NCI-H146 (cell line): ENCODE measurements at regions not wholly inside any gene's neighbourhood (a gene's known extent, or its start where the extent isn't known, plus 50 kb on each side); places are given as distances from the start of the nearest gene placed in this dataset.

Experiments used
- DNase-seq: peaks from one replicate; lab custom pipeline; 2025; lab: John Stamatoyannopoulos, UW

DNA sequence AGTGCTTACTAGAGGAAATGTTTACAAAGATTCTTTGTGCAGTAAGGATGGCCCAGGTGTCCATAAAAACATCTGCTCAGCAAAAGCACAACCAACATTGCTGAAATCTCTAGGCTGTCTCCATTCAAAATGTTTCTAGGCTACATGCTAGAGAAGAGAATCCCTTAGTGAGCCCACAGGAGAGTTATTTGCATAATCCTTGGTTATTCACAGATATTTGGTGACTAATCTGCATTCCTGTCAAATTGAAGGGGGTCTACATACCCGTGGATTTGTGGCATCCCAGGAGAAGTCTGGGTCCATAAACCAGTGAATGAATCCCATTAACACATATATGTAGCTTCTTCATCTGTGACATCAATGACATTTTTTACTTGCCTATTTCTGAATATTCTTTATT lies 261.3 kb upstream of the ESRRG start:
- no peak for DNase-seq

DNA sequence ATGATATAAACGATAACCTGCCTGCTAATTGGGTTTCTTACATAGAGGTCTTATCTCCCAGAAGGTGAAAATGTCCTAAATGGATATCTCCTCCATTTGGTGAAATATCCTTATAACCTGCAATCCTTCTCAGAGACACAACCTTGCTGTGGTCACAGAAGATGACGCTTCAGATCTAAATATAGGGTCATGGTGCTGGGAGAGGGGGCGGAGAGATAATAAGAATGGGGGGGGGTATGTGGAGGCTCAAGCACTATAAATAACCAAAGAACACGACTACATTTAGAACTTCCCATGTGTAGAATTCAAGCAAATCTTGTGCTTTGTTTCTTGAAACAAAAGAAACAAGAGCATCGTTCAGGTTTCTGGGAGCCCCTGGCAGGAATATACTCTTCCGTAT lies 260.6 kb upstream of the ESRRG start:
- DNase-seq, result no peak

DNA sequence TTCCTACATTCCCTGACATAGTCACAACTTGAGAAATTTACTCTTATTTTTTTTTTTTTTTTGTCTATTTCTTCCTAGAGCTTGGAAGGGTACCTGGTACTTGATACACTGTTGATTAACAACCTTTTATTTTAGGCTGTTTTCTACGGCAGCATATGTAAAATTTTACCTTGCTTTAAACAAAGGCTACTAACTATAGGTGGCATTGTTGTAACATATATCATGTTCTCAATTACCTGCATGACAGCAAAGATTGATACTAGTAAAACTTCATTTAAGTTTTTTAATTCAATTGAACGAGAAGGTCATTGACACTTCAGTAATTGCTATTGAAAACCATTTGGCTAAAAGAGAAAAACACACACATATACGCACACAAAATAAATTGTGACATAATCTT lies 238.3 kb upstream of the ESRRG start:
- DNase-seq, result no peak

DNA sequence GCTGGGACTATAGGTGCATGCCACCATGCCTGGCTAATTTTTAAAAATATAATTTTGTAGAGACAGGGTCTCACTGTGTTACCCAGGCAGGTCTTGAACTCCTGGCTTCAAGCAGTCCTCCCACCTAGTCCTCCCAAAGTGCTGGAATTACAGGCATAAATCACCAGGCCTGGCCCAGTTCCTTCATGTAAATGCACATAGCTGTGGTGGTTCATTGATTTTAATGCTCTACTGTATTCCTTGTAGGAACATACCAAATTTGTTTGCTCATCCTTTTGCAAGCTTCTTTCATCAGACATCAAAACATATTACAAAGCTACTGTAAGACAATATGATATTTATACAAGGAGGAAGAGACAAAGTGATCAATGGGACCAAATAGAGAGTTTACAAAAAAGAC lies 237.5 kb upstream of the ESRRG start:
- no peak for DNase-seq

DNA sequence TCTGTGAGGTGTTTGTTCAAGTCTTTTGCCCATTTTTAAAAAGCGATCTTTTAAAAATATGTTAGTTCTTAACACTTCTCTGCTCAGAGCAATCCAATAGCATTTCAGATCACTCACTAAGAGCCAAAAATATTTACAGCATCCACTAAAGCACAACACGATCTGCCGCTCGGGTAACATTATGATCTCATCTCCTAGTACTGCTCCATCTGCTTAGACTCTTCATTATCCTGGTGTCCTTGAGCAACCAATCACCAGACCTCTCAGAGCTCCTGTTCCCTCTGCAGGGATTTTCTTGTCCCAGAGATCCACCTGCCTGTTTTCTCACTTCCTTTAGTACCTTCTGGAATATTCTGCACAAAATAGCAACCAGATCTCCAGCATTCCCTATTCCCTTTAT lies 235.3 kb upstream of the ESRRG start:
- no peak for DNase-seq

DNA sequence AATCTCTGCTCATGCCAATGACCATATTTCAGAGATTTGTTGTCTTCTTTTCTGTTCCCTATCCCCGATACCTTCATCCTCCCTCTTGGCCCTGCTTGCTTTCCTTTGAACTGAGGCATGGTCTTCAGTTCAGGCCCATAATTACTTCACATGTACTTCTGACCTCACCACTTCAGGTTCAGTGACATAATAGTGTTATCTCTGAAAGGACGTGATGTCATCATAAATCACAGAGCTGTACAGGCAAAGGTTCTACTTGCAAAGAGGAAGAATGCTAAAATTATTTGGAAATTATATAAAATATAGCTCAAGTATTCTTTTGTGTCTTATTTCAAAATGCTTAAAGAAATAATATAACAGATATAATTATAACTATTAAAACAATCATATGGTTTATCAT lies 230.3 kb upstream of the ESRRG start:
- DNase-seq, result no peak

DNA sequence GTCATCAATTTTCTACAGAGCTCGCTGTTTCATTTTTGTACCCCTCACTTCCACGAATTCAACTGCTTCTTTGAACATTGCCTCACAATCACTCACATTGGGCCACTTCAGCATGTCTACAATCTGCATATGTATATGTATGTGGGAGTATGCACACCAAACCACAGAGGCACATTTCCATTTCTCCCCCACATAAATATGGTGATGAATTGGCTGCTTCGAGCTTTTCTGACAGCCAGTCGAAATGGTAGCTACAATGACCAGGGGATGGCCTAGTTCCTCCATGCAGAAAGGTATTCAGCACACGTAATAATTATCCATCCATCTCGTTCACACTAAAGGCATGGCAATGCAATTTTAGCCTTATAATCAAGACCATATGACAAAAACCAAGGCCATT lies 229.6 kb upstream of the ESRRG start:
- DNase-seq, result no peak

DNA sequence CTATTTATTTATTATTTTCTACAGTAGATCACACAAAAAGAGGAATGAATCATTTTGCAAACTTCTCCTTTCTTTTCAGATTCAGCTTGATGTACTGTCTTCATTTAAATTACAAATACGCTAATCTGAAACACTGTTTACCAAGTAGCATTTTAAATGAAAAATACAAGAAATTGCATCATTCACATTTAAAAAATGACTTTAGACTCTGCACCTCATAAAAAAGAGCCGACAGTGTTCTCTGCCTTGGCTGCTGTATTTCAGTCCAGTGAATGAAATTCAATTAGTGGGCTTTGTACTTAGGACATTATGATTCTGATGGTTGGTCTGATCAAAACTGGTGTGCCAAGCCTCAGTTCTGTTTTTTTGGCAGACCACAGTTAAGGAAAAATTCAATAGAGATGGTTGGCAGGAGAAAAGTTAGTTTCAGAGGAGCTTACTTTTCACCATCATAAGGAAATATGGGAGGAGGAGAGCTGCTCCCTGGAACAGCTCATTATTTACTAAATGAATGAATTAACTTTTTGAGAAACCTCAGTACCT lies 222.4 kb upstream of the ESRRG start:
- no peak for DNase-seq

DNA sequence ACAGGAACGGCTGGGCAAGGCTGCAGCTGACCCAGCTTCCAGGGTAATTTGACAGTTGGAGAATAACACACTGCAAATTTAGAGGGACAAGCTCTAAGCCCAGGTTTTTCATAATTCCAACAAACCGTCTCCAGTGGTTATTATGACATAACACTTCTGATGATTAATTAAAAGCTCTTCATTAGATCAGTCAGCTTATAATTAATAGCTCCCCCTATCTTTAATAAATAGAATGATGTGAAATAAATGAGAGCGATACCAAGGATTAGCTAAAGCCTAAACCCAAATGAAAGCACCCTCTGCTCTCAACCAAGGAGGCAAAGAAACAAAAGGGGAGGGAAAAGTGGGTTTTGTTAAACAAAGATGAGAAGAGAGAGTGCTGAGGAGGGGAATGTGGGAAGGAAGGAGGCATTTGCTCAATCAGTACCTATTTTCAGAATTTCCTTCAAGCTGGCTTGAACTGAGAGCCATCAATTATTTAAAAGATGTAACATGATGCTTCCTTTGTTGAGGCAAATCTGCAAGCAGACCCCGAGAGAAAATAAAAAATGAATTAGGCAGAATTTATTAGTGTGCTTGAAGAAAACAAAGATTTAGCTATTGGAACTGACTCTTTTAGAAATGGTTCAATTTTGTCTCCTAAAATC lies 221.8 kb upstream of the ESRRG start:
- DNase-seq, result no peak

DNA sequence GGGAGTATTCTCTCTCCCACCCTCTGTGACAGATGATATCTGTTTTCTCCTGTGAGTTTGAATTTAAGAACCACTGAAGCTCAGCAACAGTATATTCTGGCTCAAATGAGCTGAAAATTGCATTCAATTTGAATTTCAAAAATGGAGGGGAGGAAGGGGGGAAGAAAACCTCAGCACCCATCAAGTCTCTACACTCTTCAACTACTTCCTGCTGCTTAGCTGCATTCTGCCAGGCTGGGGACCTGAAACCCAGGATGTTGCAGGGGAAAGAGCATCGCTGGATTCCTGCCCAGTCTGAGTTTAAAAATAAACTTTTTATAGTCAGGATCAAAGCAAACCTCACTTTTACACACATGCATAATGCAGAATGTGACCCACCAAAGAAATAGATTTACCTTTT lies 214.3 kb upstream of the ESRRG start:
- DNase-seq, result no peak

DNA sequence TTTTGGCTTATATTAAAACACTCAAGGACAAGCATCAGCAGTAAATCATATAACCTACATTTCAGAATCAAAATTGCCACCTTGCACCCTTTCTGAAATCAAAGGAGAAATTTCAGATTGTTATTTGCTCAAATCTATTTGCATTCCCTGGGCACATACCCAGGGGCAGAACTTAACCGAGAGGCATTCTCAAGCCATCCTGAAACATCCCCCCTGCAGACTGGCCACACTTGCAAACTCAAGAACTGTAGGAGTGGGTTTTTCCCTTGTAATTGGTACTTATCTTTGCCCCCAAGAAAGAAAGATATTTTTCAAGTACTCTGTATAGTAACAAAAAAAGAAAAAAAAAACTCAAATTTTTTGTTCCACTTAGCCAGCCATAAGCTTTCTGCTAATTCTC lies 213.6 kb upstream of the ESRRG start:
- no peak for DNase-seq

DNA sequence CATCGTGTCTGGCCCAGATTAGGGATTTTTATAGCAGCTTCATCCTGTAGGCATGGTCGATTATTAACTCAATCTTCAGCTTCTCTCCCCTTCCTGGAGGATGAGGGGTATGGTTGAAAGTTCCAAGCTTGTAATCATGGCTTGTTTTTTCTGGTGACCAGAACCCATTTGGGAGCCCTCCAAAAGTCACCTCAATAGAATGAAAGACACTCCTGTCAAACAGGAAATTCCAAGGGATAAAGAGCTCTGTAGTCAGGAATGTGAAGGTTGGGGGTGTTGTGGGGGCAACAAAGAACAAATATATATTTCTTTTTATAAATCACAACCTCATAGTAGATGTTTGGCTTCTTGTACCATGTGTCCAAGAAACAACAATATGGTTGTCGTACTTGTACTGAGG lies 212.7 kb upstream of the ESRRG start:
- no peak for DNase-seq

DNA sequence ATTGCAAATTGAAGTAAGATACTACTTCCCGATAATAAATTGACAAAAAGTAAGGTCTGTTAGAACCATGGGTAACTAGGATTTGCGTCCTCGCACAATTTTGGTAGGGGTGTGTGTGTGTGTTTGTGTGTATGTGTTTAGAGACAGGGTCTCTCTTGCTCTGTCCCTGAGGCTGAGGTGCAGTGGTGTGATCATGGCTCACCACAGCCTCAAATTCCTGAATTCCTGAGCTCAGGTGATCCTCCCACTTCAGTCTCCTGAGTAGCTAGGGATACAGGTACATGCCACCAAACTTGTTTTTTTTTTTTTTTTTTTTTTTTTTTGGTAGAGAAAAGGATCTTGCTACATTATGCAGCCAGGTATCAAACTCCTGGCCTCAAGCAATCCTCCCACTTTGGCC lies 209.2 kb upstream of the ESRRG start:
- no peak for DNase-seq

DNA sequence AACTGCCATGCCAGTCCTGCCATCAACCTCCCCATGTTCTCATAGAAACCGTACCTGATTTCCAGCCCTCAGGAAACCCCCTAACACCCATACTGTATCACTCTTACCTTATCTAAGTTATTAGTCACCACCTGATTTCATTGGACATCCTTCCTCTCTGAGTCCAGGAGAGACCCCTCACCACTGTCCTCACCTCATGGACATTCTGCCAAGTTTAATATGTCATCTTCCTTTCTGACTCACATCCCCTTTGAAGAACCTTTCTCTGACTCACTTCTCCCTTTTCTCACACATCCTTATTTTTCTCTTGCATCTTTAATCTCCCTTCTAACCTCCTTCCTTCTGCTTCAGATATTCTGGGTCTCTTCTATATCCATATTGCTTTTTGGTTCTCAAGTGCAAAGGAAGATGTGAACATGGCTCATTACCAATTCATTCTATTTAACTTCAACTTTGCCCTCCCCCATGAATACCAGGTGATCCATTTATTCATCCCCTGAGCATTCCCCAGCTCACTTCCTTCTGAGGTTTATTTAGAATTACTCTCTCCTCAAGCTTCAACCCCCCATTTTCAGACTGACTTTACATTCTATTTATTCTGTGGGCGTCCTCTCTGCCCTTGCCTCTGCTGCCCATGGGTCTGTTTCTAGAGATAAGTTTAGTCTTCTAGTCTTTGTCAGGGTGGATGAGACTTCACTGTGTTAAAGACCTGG lies 206.8 kb upstream of the ESRRG start:
- DNase-seq, result no peak

DNA sequence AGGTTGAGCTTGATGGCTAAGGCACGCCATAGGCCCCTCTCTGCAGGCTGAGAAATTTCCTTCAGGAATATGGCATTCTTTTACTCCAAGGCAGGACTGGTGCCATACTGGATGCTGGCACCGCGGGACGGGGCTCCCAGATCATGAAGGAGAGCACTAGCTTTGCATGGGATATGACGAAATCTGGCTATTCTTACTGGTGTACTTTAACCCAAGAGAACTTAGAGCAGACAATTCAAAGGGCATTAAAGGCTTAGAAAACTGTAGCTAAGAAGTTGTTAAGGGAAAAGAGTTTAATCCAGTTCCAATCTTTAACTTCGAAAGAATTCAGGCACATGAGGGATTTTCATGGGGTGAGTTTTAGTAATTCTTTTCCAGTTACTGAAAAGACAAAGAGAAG lies 204.4 kb upstream of the ESRRG start:
- DNase-seq, result no peak

DNA sequence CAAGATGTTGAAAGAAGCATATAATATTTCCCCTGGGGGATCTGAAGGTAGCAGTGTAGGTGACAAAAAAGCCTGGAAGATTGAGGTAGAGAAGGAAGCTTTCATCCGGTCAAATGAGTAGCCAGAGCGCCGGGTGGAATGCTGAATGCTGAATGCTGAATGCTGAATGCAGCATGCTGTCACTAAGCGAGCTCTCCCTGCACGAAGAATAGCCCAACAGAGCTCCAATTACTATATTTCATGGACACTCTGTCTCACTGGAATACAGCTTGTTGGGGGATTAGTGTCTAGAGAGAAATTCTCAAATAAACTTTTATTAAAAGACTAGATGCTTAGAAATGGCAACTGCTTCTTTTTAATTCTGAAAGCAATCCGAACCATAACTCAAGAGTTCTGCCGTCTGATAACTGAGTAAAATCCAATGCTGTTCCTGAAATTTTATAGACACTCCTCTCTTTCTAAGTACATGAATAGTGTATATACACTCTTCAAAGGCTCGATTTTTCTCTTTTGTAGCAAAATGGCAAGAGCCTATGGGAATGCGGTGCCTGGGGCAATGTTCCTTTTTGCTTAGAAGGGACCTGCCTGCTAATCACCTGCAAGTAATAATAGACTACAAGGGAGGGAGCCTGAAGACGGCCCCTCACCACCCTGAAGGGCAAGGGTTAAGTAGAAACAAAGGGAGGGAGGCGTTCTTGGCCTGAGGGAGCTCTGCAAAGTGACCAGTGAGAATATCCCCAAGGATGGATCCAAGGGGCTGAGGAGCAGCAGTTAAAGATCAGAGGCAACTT lies 203.7 kb upstream of the ESRRG start:
- DNase-seq, result no peak

DNA sequence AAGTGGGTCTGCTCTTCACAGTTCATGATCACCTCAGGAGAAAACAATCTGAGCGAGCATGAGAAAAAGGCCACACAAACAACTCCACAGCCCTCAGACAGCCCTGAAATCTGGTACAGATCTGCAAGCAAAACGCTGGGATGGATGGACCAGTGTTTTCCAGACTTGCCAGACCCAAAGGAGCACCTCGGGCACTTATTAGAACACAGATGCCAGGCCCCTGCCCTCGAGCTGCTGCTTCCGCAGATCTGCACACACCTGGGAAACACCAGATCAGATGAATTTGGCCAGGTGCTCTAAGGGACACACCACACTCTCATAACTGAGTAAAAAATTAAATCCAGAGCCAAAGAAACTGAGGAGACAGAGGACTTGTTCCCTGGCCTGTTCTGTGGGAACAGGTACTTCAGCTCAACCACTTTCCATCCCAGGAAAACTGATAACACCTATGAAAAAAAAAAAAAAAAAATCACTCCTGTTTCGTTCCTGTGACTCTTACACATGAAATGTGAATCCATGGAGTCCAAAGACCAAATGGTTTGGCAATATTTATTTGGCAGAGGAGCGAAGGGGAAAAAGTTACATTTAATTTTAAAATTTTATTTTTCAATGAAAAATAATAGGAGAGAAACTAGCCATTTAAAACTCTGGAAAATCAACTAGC lies 202.9 kb upstream of the ESRRG start:
- no peak for DNase-seq

DNA sequence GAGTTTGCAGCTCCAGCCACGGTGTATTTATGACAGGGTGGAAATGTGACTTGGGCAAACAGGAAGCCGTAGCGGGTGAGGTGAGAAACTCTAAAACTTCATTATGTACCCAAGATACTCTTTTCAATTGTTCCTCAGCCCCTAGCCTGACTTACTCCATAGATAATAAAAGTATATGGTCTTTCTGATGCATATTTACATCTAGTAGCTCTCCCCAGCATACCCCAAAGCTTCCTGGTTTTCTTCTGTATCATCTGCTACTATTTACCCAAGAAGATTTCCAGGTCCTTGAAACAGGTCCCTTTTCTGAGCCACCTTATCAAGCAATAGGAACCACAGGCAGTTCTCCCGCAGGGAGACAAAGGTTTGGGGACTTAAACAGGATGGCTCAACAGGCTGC lies 201.5 kb upstream of the ESRRG start:
- no peak for DNase-seq

DNA sequence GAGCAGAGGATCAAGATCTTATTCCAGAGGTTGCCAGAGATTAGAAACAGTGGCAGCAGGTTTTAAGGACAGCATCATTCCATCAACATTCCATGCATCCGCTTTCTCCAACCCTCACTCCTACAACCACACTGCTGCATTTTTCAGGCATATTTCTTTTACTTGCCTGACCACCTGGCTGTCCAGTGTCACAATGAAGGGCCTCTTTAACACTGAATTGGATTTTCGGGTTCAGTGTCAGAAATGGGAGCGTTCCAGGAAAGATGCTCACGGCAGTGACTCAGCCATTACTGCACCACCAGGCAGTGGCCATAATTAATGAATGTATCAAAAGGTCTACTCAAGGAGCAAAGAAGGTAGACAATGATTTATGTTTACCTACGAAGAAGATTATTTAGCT lies 200.4 kb upstream of the ESRRG start:
- no peak for DNase-seq

DNA sequence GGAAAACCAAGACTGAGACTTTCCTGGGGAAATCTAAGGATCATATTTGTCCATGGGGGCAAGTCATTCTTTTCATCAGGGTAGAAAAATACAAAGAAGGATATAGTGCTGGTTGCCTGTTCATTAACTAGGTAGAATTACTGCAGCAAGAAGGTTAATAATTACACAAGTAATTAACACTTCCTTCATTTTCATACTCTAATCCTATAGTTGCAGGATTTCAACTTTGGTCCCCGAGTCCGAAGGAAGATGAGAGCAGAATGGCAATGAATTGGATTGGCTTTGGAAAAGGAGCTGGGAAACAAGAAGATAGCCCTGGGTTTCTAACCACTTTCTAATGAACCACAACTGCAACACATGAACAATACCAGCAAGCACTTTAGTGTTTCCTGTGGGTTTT lies 199.2 kb upstream of the ESRRG start:
- no peak for DNase-seq

DNA sequence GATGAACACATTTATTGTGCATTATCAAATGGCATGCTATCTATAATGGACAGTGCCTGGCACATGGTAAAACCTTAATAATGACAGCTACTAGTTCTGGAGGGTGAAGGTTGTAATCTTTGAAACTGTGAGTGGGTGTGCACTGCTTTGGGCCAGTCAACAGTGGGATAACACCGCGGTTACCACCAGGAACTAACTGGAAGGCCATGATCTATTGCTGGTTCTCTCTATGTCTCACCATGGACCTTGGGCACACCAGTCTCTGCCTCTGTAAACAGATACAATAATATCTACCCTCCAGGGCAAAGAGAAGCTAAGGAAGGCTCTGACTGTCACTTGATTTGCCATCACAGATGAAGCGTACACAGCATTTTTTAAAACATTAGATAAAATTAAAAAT lies 198.6 kb upstream of the ESRRG start:
- no peak for DNase-seq
